GM12892 (cell line): ENCODE measurements at regions not wholly inside any gene's neighbourhood (a gene's known extent, or its start where the extent isn't known, plus 50 kb on each side); places are given as distances from the start of the nearest gene placed in this dataset.
"Not testable (repeated sequence)": the region's sequence is repeated elsewhere in the genome, so short reads cannot be mapped to it uniquely, and the experiment has no call there.

Experiments used
- POLR2A ChIP-seq: IDR thresholded peaks from 2 replicates; pipeline ENCODE4 v1.6.1; 2011; ENCODE audit warnings: low read depth, low read length, control low read depth
- POLR2AphosphoS5 ChIP-seq: IDR thresholded peaks from 2 replicates; pipeline ENCODE4 v1.6.1; 2011; ENCODE audit warnings: low read depth, low read length, control low read depth
- TAF1 ChIP-seq: IDR thresholded peaks from 2 replicates; pipeline ENCODE4 v1.6.1; 2011; ENCODE audit warnings: low read depth, mild to moderate bottlenecking, control low read depth, low read length, borderline replicate concordance

DNA sequence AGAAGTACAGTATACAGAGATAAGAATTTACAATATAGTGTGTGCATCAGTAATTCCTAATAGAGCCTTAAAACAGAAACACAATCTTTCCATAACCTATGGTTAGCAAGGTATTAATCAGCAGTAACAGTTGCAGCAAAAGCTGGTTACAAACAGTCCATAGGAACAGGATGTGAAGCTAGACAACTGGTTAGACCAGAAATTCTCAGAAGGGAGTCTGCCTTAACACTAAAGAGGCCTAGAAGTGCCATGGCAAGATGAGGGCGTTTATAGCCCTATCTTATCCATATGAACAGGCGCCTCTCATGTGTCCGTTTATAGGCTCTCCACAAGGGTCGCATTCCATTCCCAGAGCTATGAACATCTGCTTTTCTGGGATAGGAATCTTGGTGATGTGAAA lies 450.1 kb downstream of the C12orf50 start:
- not testable (repeated sequence) for TF ChIP-seq POLR2AphosphoS5, POLR2A, TAF1
